Keratinocyte (primary cell): ENCODE measurements at regions not wholly inside any gene's neighbourhood (a gene's known extent, or its start where the extent isn't known, plus 50 kb on each side); places are given as distances from the start of the nearest gene placed in this dataset.

Experiments
- EZH2 ChIP-seq: IDR thresholded peaks from one replicate; pipeline ENCODE4 v1.6.1; 2012; ENCODE audit warnings: inconsistent platforms, mild to moderate bottlenecking, low read length, moderate library complexity
- TF ChIP-seq, protein P1 (sequence below), 3 experiments: IDR thresholded peaks in 1 of 3; conservative IDR thresholded peaks in 1 of 3; optimal IDR thresholded peaks in 1 of 3; 2 replicates in 2 of 3; 3 replicates in 1 of 3; pipeline versions ENCODE3 to v1.5.1; 2011; ENCODE audit warnings: low read length in 3 of 3, mild to moderate bottlenecking in 3 of 3, moderate library complexity in 2 of 3, control low read depth in 1 of 3, inconsistent platforms in 1 of 3; ENCODE audit not compliant: insufficient read depth in 2 of 3; ENCODE audit errors: extremely low read depth in 1 of 3

DNA sequence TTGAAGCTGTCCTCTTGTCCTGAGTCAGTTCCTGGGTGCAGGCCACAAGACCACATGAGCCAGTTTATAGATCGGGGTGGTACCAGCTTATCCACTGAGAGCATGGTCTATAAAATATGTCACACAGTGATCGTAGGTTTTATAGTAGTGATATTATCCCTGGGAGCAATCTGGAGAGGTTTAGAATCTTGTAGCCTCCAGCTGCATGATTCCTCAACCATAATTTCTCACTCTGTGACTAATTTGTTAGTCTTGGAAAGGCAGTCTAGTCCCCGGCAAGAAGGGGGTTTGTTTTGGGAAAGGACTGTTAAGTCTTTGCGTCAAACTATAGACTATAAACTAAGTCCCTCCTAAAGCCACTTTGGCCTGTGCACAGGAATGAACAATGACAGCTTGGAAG, 693.0 kb upstream of the CADM2 start:
- TF ChIP-seq, protein P1, sequence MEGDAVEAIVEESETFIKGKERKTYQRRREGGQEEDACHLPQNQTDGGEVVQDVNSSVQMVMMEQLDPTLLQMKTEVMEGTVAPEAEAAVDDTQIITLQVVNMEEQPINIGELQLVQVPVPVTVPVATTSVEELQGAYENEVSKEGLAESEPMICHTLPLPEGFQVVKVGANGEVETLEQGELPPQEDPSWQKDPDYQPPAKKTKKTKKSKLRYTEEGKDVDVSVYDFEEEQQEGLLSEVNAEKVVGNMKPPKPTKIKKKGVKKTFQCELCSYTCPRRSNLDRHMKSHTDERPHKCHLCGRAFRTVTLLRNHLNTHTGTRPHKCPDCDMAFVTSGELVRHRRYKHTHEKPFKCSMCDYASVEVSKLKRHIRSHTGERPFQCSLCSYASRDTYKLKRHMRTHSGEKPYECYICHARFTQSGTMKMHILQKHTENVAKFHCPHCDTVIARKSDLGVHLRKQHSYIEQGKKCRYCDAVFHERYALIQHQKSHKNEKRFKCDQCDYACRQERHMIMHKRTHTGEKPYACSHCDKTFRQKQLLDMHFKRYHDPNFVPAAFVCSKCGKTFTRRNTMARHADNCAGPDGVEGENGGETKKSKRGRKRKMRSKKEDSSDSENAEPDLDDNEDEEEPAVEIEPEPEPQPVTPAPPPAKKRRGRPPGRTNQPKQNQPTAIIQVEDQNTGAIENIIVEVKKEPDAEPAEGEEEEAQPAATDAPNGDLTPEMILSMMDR (optimal IDR thresholded peaks at IDR 0.05 in 1 of 3, IDR thresholded peaks at IDR 0.05 in 1 of 3, conservative IDR thresholded peaks at IDR 0.05 in 1 of 3; ENCODE audit: extremely low read depth in 1 of 3, insufficient read depth in 2 of 3, low read length in 3 of 3) = no peak
- TF ChIP-seq EZH2 = no peak
